RWPE1 (cell line): ENCODE measurements at regions not wholly inside any gene's neighbourhood (a gene's known extent, or its start where the extent isn't known, plus 50 kb on each side); places are given as distances from the start of the nearest gene placed in this dataset.

Source experiments
- CTCF ChIA-PET: fragments of 350-600 bp; sonication (Branson Sonifier 250); formaldehyde crosslinking; extraction: SDS; loops from one replicate; lab custom pipeline; 2021; lab: Yijun Ruan, JAX
- POLR2A ChIA-PET: fragments of 400-600 bp; formaldehyde crosslinking; extraction: SDS; loops from one replicate; lab custom pipeline; 2020; ENCODE audit warnings: antibody characterized with exemption; ENCODE audit not compliant: low non-redundant PET; lab: Yijun Ruan, JAX
- DNase-seq: peaks from one replicate; pipeline ENCODE4 v3.0.0; 2012; ENCODE audit warnings: low spot score
- H3K27ac ChIP-seq: fragments of 450-650 bp; 2 replicates; pipeline ENCODE4 v1.5.1; 2017
- TF ChIP-seq, protein P1 (sequence below): fragments of 450-650 bp; conservative IDR thresholded peaks from 2 replicates; pipeline ENCODE4 v1.5.1; 2017; ENCODE audit warnings: low read depth, mild to moderate bottlenecking

DNA sequence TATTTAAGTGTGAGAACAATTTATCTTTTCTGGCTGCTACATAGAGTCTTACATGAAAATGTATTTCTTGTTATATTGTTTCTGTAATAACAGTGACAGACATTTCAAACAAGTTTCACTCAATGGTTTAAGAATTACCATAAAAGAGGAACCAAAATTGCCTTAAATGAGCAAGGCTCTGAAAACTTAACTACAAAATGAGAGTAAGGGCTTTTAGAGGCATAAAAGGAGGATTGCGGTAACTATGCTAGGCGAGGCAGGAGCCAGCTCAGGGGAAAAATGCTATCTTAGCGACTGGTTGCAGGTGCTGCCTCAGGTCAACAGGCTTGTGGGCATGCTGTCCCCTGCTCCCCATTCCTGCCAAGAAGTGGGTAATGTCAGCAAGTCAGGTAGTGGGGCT lies 81.7 kb upstream of the MSI2 start:
- ChIA-PET POLR2A (no interaction called here), CTCF (no interaction called here)

DNA sequence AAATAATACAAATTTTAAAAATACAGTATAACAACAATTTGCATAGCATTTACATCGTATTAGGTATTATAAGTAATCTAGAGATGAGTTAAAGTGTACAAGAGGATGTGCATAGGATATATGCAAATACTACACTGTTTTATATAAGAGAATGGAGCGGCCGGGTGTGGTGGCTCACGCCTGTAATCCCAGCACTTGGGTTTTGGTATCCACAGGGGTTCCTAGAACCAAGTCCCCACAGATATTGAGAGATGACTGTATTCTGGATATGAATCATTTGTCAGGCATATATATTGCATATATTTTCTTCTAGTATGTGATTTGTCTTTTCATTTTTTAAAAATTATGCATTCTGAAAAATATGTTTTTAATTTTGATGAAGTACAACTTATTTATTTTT lies 77.5 kb upstream of the MSI2 start:
- no peak for DNase-seq
- TF ChIP-seq, protein P1, sequence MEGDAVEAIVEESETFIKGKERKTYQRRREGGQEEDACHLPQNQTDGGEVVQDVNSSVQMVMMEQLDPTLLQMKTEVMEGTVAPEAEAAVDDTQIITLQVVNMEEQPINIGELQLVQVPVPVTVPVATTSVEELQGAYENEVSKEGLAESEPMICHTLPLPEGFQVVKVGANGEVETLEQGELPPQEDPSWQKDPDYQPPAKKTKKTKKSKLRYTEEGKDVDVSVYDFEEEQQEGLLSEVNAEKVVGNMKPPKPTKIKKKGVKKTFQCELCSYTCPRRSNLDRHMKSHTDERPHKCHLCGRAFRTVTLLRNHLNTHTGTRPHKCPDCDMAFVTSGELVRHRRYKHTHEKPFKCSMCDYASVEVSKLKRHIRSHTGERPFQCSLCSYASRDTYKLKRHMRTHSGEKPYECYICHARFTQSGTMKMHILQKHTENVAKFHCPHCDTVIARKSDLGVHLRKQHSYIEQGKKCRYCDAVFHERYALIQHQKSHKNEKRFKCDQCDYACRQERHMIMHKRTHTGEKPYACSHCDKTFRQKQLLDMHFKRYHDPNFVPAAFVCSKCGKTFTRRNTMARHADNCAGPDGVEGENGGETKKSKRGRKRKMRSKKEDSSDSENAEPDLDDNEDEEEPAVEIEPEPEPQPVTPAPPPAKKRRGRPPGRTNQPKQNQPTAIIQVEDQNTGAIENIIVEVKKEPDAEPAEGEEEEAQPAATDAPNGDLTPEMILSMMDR = no peak
- H3K27ac ChIP-seq = no peak overlapping the region
- ChIA-PET CTCF (interaction anchor here (0.5 kb wide), 1 partner anchor 22 kb away, joined by 4 read pairs; no protein-coding TSS in a partner anchor), POLR2A (no interaction called here)

More for the DNA sequence above, 81.7 kb upstream of the MSI2 start:
- TF ChIP-seq, protein P1 = no peak
- no peak for DNase-seq
- no peak overlapping the region for H3K27ac ChIP-seq

GRCh38 chr17:57182621-57183020 lies 73.7 kb upstream of the MSI2 start:
- ChIA-PET POLR2A (no interaction called here), CTCF (interaction anchor here (0.6 to 1.4 kb wide), 2 partner anchors 19 to 61 kb away, joined by 3 read pairs; no protein-coding TSS in a partner anchor)
- TF ChIP-seq, protein P1 = no peak
- no peak for DNase-seq
- no peak overlapping the region for H3K27ac ChIP-seq

DNA sequence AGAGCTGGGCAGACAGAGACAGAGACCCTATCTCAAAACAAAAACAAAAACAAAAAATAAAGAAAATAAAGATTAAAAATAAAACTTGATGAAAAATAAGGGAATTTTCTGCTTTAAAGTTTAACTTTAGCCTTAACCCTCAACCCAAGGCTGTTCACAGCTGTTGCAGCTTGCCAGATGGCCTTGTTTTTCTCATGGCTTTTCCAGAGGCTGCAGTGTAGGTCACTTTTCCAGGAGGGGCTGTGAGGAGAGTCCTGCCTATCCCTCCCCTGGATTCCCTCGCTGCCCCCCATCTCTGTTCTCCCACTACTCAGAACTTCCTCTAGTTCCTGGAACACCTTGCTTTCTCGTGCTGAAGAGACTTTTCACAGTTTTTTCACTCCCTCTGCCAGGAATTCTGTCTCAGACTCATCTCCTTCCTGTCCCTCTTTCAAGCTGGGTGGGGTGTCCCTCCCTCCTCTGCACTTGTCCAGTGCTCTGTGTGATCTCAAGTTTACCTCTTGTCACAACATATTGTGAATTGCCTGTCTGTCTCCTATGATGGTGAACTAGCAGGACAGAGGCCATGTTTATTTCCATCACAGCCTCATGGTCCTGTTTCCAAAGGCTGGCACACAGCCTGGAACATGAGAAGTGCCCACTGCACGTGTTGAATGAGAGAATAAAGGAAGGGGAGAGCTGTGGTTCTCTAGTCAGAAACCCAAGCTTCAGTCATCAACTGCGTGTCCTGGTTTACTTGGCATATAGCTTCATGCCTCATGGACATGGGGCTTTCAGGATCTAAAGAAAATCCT lies 69.9 kb upstream of the MSI2 start:
- ChIA-PET POLR2A (no interaction called here), CTCF (interaction anchor here (0.7 kb wide), 2 partner anchors 56 to 74 kb away, joined by 3 to 4 read pairs; no protein-coding TSS in a partner anchor)
- TF ChIP-seq, protein P1 = no peak
- no peak overlapping the region for H3K27ac ChIP-seq
- DNase-seq = no peak

DNA sequence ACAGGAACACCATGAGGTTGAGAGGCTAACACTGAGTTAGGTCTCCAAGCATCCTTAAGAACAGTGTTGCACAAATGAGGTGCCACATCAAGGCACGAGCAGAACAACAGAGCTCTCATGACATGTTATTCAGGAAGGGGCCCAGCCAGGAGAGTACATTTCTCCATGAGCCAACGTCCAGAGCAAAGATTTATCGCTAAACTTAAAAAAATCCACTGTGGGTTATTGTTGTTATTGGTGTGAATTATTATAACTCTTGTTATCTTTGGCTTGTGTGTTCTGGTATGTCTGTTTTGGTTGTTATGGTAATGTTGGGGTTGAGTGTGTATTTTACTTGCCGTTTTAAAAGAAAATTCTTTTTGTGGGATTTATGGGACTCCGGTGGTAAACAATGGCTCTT lies 68.9 kb upstream of the MSI2 start:
- TF ChIP-seq, protein P1 = no peak
- no peak for DNase-seq
- CTCF ChIA-PET = interaction anchor here (0.6 to 0.7 kb wide), 2 partner anchors 55 to 226 kb away, joined by 3 to 4 read pairs; no protein-coding TSS in a partner anchor
- no peak overlapping the region for H3K27ac ChIP-seq
- POLR2A ChIA-PET = no interaction called here

DNA sequence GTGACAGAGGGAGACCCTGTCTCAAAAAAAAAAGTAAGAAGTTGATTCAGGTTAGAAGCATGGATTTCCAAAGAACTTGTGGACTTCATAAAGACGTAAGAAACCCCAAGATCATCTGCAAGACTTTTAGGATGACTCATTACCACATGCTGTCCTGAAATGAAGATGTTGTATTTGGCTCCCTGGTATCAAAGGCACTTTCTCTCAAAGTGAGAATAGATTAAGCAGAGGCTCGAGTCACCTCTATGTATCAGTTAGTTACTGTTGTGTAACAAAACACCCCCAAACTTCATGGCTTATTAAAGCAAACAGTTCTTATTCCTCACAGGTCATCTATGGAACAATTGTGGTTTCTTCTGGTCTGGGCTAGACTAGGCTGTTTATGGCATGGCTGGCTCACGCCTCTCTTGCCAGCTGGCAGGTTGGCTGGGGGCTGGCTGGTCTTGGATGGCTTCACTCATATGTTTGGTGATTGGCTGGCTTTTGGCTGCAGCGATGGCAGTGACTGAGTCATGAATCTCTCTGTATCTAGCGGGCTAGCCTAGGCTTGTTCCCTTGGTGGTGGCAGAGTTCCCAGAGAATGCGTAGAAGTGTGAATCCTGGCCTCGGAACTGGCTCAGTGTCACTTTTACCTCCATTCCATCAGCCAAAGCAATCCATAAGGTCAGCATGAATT lies 60.4 kb upstream of the MSI2 start:
- POLR2A ChIA-PET = no interaction called here
- CTCF ChIA-PET = interaction anchor here (0.7 kb wide), 1 partner anchor 56 kb away, joined by 3 read pairs; no protein-coding TSS in a partner anchor
- TF ChIP-seq, protein P1 = no peak
- DNase-seq = peak; percentile 85
- peak overlapping the region; percentile 79 for H3K27ac ChIP-seq
